Caco-2 (cell line): ENCODE measurements at regions not wholly inside any gene's neighbourhood (a gene's known extent, or its start where the extent isn't known, plus 50 kb on each side); places are given as distances from the start of the nearest gene placed in this dataset.

ENCODE experiments used
- BruUV-seq: library from RNA; stranded (reverse); fragments of 400-500 nt; replicated peaks from 2 replicates; lab custom pipeline; 2021; lab: Mats Ljungman, UMichigan
- CTCF ChIA-PET: fragments of 300-600 bp; sonication (Branson Sonifier 250); formaldehyde crosslinking; loops from one replicate; lab custom pipeline; 2022; ENCODE audit warnings: antibody characterized with exemption; lab: Charles Lee
- POLR2A ChIA-PET: fragments of 300-600 bp; sonication (Branson Sonifier 250); formaldehyde crosslinking; loops from one replicate; lab custom pipeline; 2022; ENCODE audit warnings: antibody characterized with exemption; lab: Charles Lee
- DNase-seq, 2 experiments: peaks; one replicate each; pipeline versions ENCODE4 v3.0.0 to v3.0.0-alpha.2; 2020 to 2022
- H3K27me3 ChIP-seq: replicated peaks from 2 replicates; pipeline ENCODE4 v1.6.0; 2011; ENCODE audit warnings: low read length; ENCODE audit not compliant: control insufficient read depth, insufficient read depth
- H3K36me3 ChIP-seq: 2 replicates; pipeline ENCODE4 v1.5.1; 2011; ENCODE audit warnings: low read length; ENCODE audit not compliant: control insufficient read depth, insufficient read depth
- H3K4me1 ChIP-seq: fragments of 250-450 bp; sonication (Bioruptor Pico); 2 replicates; pipeline ENCODE4 v1.5.1; 2020; ENCODE audit warnings: mild to moderate bottlenecking
- H3K4me3 ChIP-seq: 2 replicates; pipeline ENCODE4 v1.5.1; 2011; ENCODE audit warnings: low read depth, mild to moderate bottlenecking, control low read depth, low read length
- H3K9me3 ChIP-seq: fragments of 250-450 bp; sonication (Bioruptor Pico); 2 replicates; pipeline ENCODE4 v1.5.1; 2020; ENCODE audit warnings: mild to moderate bottlenecking, moderate library complexity
- H3K27ac Mint-ChIP-seq: one replicate; pipeline ENCODE4 v1.8.0; 2022; ENCODE audit warnings: mixed read lengths; ENCODE audit not compliant: unreplicated experiment
- H3K27me3 Mint-ChIP-seq: one replicate; pipeline ENCODE4 v1.8.0; 2022; ENCODE audit warnings: mixed read lengths; ENCODE audit not compliant: insufficient read depth, unreplicated experiment
- H3K36me3 Mint-ChIP-seq: one replicate; pipeline ENCODE4 v1.8.0; 2022; ENCODE audit warnings: mild to moderate bottlenecking, mixed read lengths; ENCODE audit not compliant: insufficient read depth, unreplicated experiment
- H3K4me1 Mint-ChIP-seq: one replicate; pipeline ENCODE4 v1.8.0; 2022; ENCODE audit warnings: low read depth, mixed read lengths; ENCODE audit not compliant: unreplicated experiment
- H3K4me3 Mint-ChIP-seq: one replicate; pipeline ENCODE4 v1.8.0; 2022; ENCODE audit warnings: mild to moderate bottlenecking, moderate library complexity, mixed read lengths; ENCODE audit not compliant: unreplicated experiment
- H3K9me3 Mint-ChIP-seq: one replicate; pipeline ENCODE4 v1.8.0; 2022; ENCODE audit warnings: mixed read lengths; ENCODE audit not compliant: unreplicated experiment
- CTCF ChIP-seq, 2 experiments: fragments of 200-600 bp in 1 of 2; IDR thresholded peaks; 1 replicate in 1 of 2; 2 replicates in 1 of 2; pipeline versions ENCODE4 v1.5.1 to v1.8.0; 2011 to 2022; ENCODE audit warnings: antibody characterized with exemption in 1 of 2, control low read depth in 1 of 2, inconsistent platforms in 1 of 2, low read depth in 1 of 2, low read length in 1 of 2, mild to moderate bottlenecking in 1 of 2, moderate library complexity in 1 of 2; ENCODE audit not compliant: insufficient read depth in 1 of 2, severe bottlenecking in 1 of 2, unreplicated experiment in 1 of 2
- intact Hi-C: fragments of 100-400 bp; cut with micrococcal nuclease; formaldehyde crosslinking; loops from one replicate; pipeline ENCODE4 v1.10.0; 2022; ENCODE audit not compliant: unreplicated experiment

- no peak overlapping the region for H3K4me3 ChIP-seq
- peaks cover 12% of the 10 kb centered on the region for H3K27me3 Mint-ChIP-seq
- H3K36me3 ChIP-seq: no peaks in the 10 kb centered on the region
- no peak overlapping the region for H3K4me3 Mint-ChIP-seq
- no peak overlapping the region for H3K27ac Mint-ChIP-seq
- H3K4me1 ChIP-seq: no peaks in the 10 kb centered on the region
- H3K9me3 Mint-ChIP-seq: no peaks in the 10 kb centered on the region
- intact Hi-C loops: no loop called here
- POLR2A ChIA-PET: no interaction called here
- H3K4me1 Mint-ChIP-seq: peaks cover 6% of the 10 kb centered on the region
- TF ChIP-seq CTCF (IDR thresholded peaks at IDR 0.05; ENCODE audit: insufficient read depth in 1 of 2, low read depth in 1 of 2, low read length in 1 of 2, severe bottlenecking in 1 of 2, unreplicated experiment in 1 of 2): no peak
- H3K27me3 ChIP-seq: no peaks in the 10 kb centered on the region
- no TSS peak for BruUV-seq
- CTCF ChIA-PET: no interaction called here
- DNase-seq: no peak
- H3K9me3 ChIP-seq: no peaks in the 10 kb centered on the region
- H3K36me3 Mint-ChIP-seq: no peaks in the 10 kb centered on the region
Observed at GRCh38 chr3:59277816-59278215, 228.0 kb upstream of the CFAP20DC start.

- H3K36me3 ChIP-seq: no peaks in the 10 kb centered on the region
- Mint-ChIP-seq H3K27ac (no peak overlapping the region), H3K4me1 (peaks cover 6% of the 10 kb centered on the region), H3K9me3 (no peaks in the 10 kb centered on the region), H3K36me3 (no peaks in the 10 kb centered on the region), H3K27me3 (peaks cover 17% of the 10 kb centered on the region), H3K4me3 (no peak overlapping the region)
- TF ChIP-seq CTCF (IDR thresholded peaks at IDR 0.05; ENCODE audit: insufficient read depth in 1 of 2, low read depth in 1 of 2, low read length in 1 of 2, severe bottlenecking in 1 of 2, unreplicated experiment in 1 of 2): no peak
- BruUV-seq: no TSS peak
- no peaks in the 10 kb centered on the region for H3K9me3 ChIP-seq
- intact Hi-C loops: no loop called here
- no peaks in the 10 kb centered on the region for H3K27me3 ChIP-seq
- ChIA-PET CTCF (no interaction called here), POLR2A (no interaction called here)
- H3K4me3 ChIP-seq: no peak overlapping the region
- DNase-seq: no peak
- H3K4me1 ChIP-seq: no peaks in the 10 kb centered on the region
Observed at GRCh38 chr3:59277201-59277600, 227.4 kb upstream of the CFAP20DC start.

- H3K36me3 Mint-ChIP-seq: no peaks in the 10 kb centered on the region
- H3K4me1 Mint-ChIP-seq: peaks cover 6% of the 10 kb centered on the region
- H3K4me1 ChIP-seq: no peaks in the 10 kb centered on the region
- no peak overlapping the region for H3K27ac Mint-ChIP-seq
- no peaks in the 10 kb centered on the region for H3K36me3 ChIP-seq
- H3K4me3 ChIP-seq: no peak overlapping the region
- TF ChIP-seq CTCF (IDR thresholded peaks at IDR 0.05; ENCODE audit: insufficient read depth in 1 of 2, low read depth in 1 of 2, low read length in 1 of 2, severe bottlenecking in 1 of 2, unreplicated experiment in 1 of 2): no peak
- no peaks in the 10 kb centered on the region for H3K27me3 ChIP-seq
- H3K9me3 ChIP-seq: no peaks in the 10 kb centered on the region
- H3K27me3 Mint-ChIP-seq: peaks cover 18% of the 10 kb centered on the region
- no peaks in the 10 kb centered on the region for H3K9me3 Mint-ChIP-seq
- POLR2A ChIA-PET: no interaction called here
- CTCF ChIA-PET: no interaction called here
- BruUV-seq: no TSS peak
- DNase-seq: no peak
- intact Hi-C loops: no loop called here
- H3K4me3 Mint-ChIP-seq: no peak overlapping the region
Observed at GRCh38 chr3:59273976-59274375, 224.2 kb upstream of the CFAP20DC start.
